Right lobe of liver (tissue), 6 donors: ENCODE measurements at regions not wholly inside any gene's neighbourhood (a gene's known extent, or its start where the extent isn't known, plus 50 kb on each side); places are given as distances from the start of the nearest gene placed in this dataset.

Source experiments
- ATAC-seq, 4 donors: fragments of 200-7000 bp; cut with Tn5 transposase; one replicate each; pipeline ENCODE4 v1.9.1; 2020; ENCODE audit warnings: mild to moderate bottlenecking in 4 of 4, moderate library complexity in 4 of 4
- DNase-seq, 3 donors: peaks; one replicate each; pipeline ENCODE4 v3.0.0-alpha.2; 2020
- H3K27ac ChIP-seq, 3 donors: fragments of 200-600 bp; one replicate each; pipeline ENCODE4 v1.8.0; 2022
- H3K27me3 ChIP-seq, 2 donors: fragments of 200-600 bp; one replicate each; pipeline ENCODE4 v1.8.0; 2022
- H3K36me3 ChIP-seq, 4 donors: fragments of 200-600 bp; sonication (generic) in 1 of 4; one replicate each; pipeline versions ENCODE4 v1.5.1 to v1.8.0; 2017 to 2022; ENCODE audit warnings: control low read depth in 1 of 4
- H3K4me1 ChIP-seq, 4 donors: fragments of 200-600 bp; sonication (generic) in 1 of 4; one replicate each; pipeline versions ENCODE4 v1.5.1 to v1.8.0; 2017 to 2022; ENCODE audit warnings: control low read depth in 1 of 4
- H3K4me3 ChIP-seq, 3 donors: fragments of 200-600 bp; one replicate each; pipeline ENCODE4 v1.8.0; 2022
- H3K9me3 ChIP-seq, 4 donors: fragments of 200-600 bp; sonication (generic) in 1 of 4; one replicate each; pipeline versions ENCODE4 v1.5.1 to v1.8.0; 2017 to 2022; ENCODE audit warnings: control low read depth in 1 of 4
- CTCF ChIP-seq, 4 donors: fragments of 200-600 bp in 3 of 4; fragments of 450-650 bp in 1 of 4; IDR thresholded peaks; one replicate each; pipeline versions ENCODE4 v1.5.1 to v1.8.0; 2016 to 2022; ENCODE audit warnings: antibody characterized with exemption in 4 of 4, mild to moderate bottlenecking in 2 of 4
- POLR2A ChIP-seq: fragments of 450-650 bp; IDR thresholded peaks from one replicate; pipeline ENCODE4 v1.6.1; 2017; ENCODE audit warnings: antibody characterized with exemption, mild to moderate bottlenecking
- WGBS: methylation state at CpG from one replicate; pipeline ENCODE4 v1.1.6; 2018; ENCODE audit warnings: low coverage, low lambda C conversion rate; ENCODE audit not compliant: insufficient coverage; ENCODE audit errors: missing lambda C conversion rate; 5-methylcytosine and 5-hydroxymethylcytosine counted together
- intact Hi-C, 2 donors: fragments of 100-400 bp; cut with DNase I; formaldehyde crosslinking; loops; one replicate each; pipeline versions ENCODE4 v1.11.2 to v1.14.1; 2022
- donor health status: DM: no; HTN: yes; CAD: no.
- donor health status: DM: no; HTN: no; CAD: no.
- donor health status: DM: no; HTN: no; CAD: no.
- donor health status: DM: no; HTN: yes; CAD: no.
- donor health status: DM: no; HTN: yes; CAD: no.

DNA sequence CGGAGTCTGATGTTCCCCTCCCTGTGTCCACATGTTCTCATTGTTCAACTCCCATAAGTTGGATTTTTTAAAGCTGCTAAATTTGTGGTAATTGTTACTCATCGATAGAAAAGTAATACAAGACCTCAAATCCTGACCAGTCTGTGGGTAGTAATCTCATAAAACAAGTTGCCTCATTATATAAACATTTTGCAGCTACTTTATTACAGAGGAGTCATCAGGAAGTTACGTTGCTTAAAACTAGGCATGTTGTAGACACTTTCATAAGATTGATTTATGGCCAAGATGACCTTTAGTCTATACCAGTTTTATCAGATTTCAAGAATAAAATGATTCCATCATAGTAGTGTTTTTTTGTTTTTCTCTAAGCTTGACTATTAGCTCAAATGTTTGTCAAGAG, 208.8 kb downstream of the GIPC2 start:
- 74% methylated on average over 3 of the region's 3 CpGs for WGBS
- H3K4me1 ChIP-seq: no peaks in the 10 kb centered on the region
- intact Hi-C loops: no loop called here
- no peaks in the 10 kb centered on the region for H3K27me3 ChIP-seq
- ATAC-seq: no peak
- H3K36me3 ChIP-seq: no peaks in the 10 kb centered on the region
- no peak overlapping the region for H3K27ac ChIP-seq
- TF ChIP-seq CTCF (IDR thresholded peaks at IDR 0.05) (no peak), POLR2A (no peak)
- no peak for DNase-seq
- H3K4me3 ChIP-seq: no peak overlapping the region
- H3K9me3 ChIP-seq: no peaks in the 10 kb centered on the region

GRCh38 chr1:78255383-78255782, 209.6 kb downstream of the GIPC2 start:
- DNase-seq: no peak

GRCh38 chr1:78255846-78256245, 210.1 kb downstream of the GIPC2 start:
- H3K27me3 ChIP-seq: no peaks in the 10 kb centered on the region
- H3K36me3 ChIP-seq: no peaks in the 10 kb centered on the region
- no peak for TF ChIP-seq CTCF (IDR thresholded peaks at IDR 0.05)
- no peak for TF ChIP-seq POLR2A
- no peaks in the 10 kb centered on the region for H3K4me1 ChIP-seq
- H3K9me3 ChIP-seq: no peaks in the 10 kb centered on the region
- H3K4me3 ChIP-seq: no peak overlapping the region
- H3K27ac ChIP-seq: no peak overlapping the region
- intact Hi-C loops: no loop called here
- 64% methylated on average over 1 of the region's 1 CpG for WGBS
- ATAC-seq (no peak), DNase-seq (no peak)

More at GRCh38 chr1:78255383-78255782, 209.6 kb downstream of the GIPC2 start:
- no peak overlapping the region for H3K4me3 ChIP-seq
- H3K27me3 ChIP-seq: no peaks in the 10 kb centered on the region
- no peaks in the 10 kb centered on the region for H3K36me3 ChIP-seq
- no peak for ATAC-seq
- no peaks in the 10 kb centered on the region for H3K9me3 ChIP-seq
- no peak overlapping the region for H3K27ac ChIP-seq
- 89% methylated on average over 2 of the region's 2 CpGs for WGBS
- H3K4me1 ChIP-seq: no peaks in the 10 kb centered on the region
- no peak for TF ChIP-seq POLR2A
- no peak for TF ChIP-seq CTCF (IDR thresholded peaks at IDR 0.05)
- intact Hi-C loops: no loop called here

- Histone ChIP-seq H3K27me3 (no peaks in the 10 kb centered on the region), H3K36me3 (no peaks in the 10 kb centered on the region), H3K4me1 (no peaks in the 10 kb centered on the region), H3K4me3 (no peak overlapping the region), H3K27ac (no peak overlapping the region), H3K9me3 (no peaks in the 10 kb centered on the region)
- no peak for DNase-seq
- WGBS: 39% methylated on average over 2 of the region's 2 CpGs
- peak in 1 of 4 donors; percentile 12 for ATAC-seq
- intact Hi-C loops: no loop called here
- TF ChIP-seq CTCF (IDR thresholded peaks at IDR 0.05): no peak
- TF ChIP-seq POLR2A: no peak
Measured at GRCh38 chr1:78263459-78263858, 217.7 kb downstream of the GIPC2 start.

DNA sequence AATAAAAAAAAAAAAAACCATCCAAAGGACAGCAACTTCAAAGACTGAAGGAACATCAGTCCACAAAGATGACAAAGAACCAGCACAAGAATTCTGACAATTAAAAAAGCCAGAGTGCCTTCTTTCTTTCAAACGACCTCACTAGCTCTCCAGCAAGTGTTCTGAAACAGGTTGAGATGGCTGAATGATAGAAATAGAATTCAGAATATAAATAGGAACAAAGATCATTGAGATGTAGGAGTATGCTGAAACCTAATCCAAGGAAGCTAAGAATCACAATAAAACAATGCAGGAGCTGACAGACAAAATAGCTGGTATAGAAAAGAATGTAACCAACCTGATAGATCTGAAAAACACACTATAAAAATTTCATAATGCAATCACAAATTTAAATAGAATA, 218.2 kb downstream of the GIPC2 start:
- DNase-seq: no peak
- no peak for ATAC-seq
- Histone ChIP-seq H3K27ac (no peak overlapping the region), H3K36me3 (no peaks in the 10 kb centered on the region), H3K9me3 (no peaks in the 10 kb centered on the region), H3K4me3 (no peak overlapping the region), H3K27me3 (no peaks in the 10 kb centered on the region), H3K4me1 (no peaks in the 10 kb centered on the region)
- intact Hi-C loops: no loop called here
- 12% methylated on average over 1 of the region's 1 CpG for WGBS
- TF ChIP-seq POLR2A (no peak), CTCF (IDR thresholded peaks at IDR 0.05) (no peak)
